Adrenal gland (tissue), 5 donors: ENCODE measurements at regions not wholly inside any gene's neighbourhood (a gene's known extent, or its start where the extent isn't known, plus 50 kb on each side); places are given as distances from the start of the nearest gene placed in this dataset.

Experiments
- POLR2A ChIP-seq, 2 donors: fragments of 450-650 bp; IDR thresholded peaks; one replicate each; pipeline ENCODE4 v1.6.1; 2017; ENCODE audit warnings: antibody characterized with exemption in 2 of 2, mild to moderate bottlenecking in 2 of 2, moderate library complexity in 1 of 2
- TF ChIP-seq, protein P1 (sequence below), 6 experiments: fragments of 450-650 bp in 4 of 6; fragments of 200-600 bp in 2 of 6; sonication (generic) in 1 of 6; IDR thresholded peaks; 1 replicate in 5 of 6; 2 replicates in 1 of 6; pipeline versions ENCODE4 v1.5.1 to v1.8.0; 2016 to 2021; ENCODE audit warnings: antibody characterized with exemption in 6 of 6, mild to moderate bottlenecking in 2 of 6, moderate library complexity in 1 of 6
- donor health status: DM: no; HTN: no; CAD: no.

DNA sequence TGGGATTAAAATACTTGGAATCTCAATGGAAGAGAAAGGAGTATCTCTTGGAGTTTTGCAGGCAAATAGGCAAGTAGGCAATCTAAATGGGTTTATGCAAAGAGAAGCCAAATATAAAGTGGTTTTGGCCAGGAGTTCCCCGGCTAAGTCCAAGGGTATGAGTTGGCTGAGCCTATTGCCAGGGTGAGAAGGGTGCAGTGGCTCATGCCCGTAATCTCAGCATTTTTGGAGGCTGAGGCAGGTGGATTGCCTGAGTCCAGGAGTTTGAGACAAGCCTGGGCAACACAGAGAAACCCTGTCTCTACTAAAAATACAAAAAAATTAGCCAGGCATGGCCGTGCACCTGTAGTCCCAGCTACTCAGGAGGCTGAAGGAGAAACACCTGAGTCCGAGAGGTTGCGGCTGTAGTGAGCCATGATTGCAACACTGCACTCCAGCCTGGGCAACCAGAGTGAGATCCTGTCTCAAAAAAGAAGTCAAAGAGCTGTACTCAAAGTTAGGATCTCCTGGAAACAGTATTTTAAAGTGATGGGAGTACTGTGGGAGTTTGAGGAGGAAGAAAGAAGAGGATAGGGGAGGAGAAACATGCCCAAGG lies 130.4 kb upstream of the RAB18 start:
- TF ChIP-seq, protein P1, sequence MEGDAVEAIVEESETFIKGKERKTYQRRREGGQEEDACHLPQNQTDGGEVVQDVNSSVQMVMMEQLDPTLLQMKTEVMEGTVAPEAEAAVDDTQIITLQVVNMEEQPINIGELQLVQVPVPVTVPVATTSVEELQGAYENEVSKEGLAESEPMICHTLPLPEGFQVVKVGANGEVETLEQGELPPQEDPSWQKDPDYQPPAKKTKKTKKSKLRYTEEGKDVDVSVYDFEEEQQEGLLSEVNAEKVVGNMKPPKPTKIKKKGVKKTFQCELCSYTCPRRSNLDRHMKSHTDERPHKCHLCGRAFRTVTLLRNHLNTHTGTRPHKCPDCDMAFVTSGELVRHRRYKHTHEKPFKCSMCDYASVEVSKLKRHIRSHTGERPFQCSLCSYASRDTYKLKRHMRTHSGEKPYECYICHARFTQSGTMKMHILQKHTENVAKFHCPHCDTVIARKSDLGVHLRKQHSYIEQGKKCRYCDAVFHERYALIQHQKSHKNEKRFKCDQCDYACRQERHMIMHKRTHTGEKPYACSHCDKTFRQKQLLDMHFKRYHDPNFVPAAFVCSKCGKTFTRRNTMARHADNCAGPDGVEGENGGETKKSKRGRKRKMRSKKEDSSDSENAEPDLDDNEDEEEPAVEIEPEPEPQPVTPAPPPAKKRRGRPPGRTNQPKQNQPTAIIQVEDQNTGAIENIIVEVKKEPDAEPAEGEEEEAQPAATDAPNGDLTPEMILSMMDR (IDR thresholded peaks at IDR 0.05), result no peak
- TF ChIP-seq POLR2A (IDR thresholded peaks at IDR 0.05), result no peak
